Activated CD8-positive, alpha-beta T cell treated with anti-CD3 and anti-CD28 coated beads for 36 hours (primary cell): ENCODE measurements at regions not wholly inside any gene's neighbourhood (a gene's known extent, or its start where the extent isn't known, plus 50 kb on each side); places are given as distances from the start of the nearest gene placed in this dataset.

Experiments used
- ATAC-seq: fragments of 200-7000 bp; cut with Tn5 transposase; one replicate; pipeline ENCODE4 v1.10.0; 2021; ENCODE audit warnings: mild to moderate bottlenecking, moderate library complexity
- CTCF ChIA-PET: fragments of 350-600 bp; sonication (Branson Sonifier 250); formaldehyde crosslinking; loops from one replicate; lab custom pipeline; 2021; ENCODE audit warnings: antibody characterized with exemption; lab: Charles Lee
- POLR2A ChIA-PET: fragments of 350-600 bp; sonication (Branson Sonifier 250); formaldehyde crosslinking; loops from one replicate; lab custom pipeline; 2021; ENCODE audit warnings: antibody characterized with exemption; lab: Charles Lee
- DNase-seq: peaks from one replicate; pipeline ENCODE4 v3.0.0-alpha.2; 2020
- H3K27ac Mint-ChIP-seq: one replicate; pipeline ENCODE4 v1.8.0; 2021; ENCODE audit warnings: mild to moderate bottlenecking, mixed read lengths
- H3K27me3 Mint-ChIP-seq: one replicate; pipeline ENCODE4 v1.8.0; 2021; ENCODE audit warnings: mixed read lengths
- H3K36me3 Mint-ChIP-seq: one replicate; pipeline ENCODE4 v1.8.0; 2021; ENCODE audit warnings: low read depth, mixed read lengths
- H3K4me1 Mint-ChIP-seq: one replicate; pipeline ENCODE4 v1.8.0; 2021; ENCODE audit warnings: low read depth, mixed read lengths
- H3K4me3 Mint-ChIP-seq: one replicate; pipeline ENCODE4 v1.8.0; 2021; ENCODE audit warnings: mild to moderate bottlenecking, moderate library complexity, mixed read lengths
- H3K9me3 Mint-ChIP-seq: one replicate; pipeline ENCODE4 v1.8.0; 2021; ENCODE audit warnings: mixed read lengths
- intact Hi-C: fragments of 100-400 bp; cut with micrococcal nuclease; formaldehyde crosslinking; loops from one replicate; pipeline ENCODE4 v1.10.0; 2022
- TF ChIP-seq, protein P1 (sequence below): fragments of 200-600 bp; IDR thresholded peaks from one replicate; pipeline ENCODE4 v1.8.0; 2022; ENCODE audit warnings: antibody characterized with exemption, mild to moderate bottlenecking

DNA sequence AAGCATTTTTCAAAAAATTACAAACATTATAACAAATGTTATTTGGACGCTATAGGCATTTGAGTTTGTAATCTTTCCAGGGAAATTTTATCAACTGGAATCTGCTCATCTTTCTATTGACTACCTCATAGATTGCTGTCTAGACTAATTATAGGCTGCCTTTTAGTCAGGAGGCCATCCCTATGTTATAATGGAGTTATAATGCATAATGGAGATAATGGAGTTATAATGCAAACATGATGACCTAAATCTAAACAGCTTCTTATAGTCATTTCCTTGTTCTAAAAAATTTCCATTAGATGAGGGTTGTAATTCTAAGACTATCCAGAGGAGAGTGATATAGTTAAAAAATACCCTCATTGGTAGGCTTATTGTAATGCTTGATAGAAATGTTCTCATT lies 226.4 kb downstream of the SI start:
- no peaks in the 10 kb centered on the region for H3K4me1 Mint-ChIP-seq
- H3K27ac Mint-ChIP-seq = no peak overlapping the region
- CTCF ChIA-PET = no interaction called here

GRCh38 chr3:164851204-164851603 lies 227.1 kb downstream of the SI start:
- Mint-ChIP-seq H3K27me3 (no peaks in the 10 kb centered on the region), H3K36me3 (no peaks in the 10 kb centered on the region), H3K4me3 (no peak overlapping the region), H3K27ac (no peak overlapping the region), H3K4me1 (no peaks in the 10 kb centered on the region), H3K9me3 (peaks cover 3% of the 10 kb centered on the region)
- ATAC-seq (no peak), DNase-seq (no peak)
- intact Hi-C loops = no loop called here
- POLR2A ChIA-PET = no interaction called here
- CTCF ChIA-PET = no interaction called here
- TF ChIP-seq, protein P1, sequence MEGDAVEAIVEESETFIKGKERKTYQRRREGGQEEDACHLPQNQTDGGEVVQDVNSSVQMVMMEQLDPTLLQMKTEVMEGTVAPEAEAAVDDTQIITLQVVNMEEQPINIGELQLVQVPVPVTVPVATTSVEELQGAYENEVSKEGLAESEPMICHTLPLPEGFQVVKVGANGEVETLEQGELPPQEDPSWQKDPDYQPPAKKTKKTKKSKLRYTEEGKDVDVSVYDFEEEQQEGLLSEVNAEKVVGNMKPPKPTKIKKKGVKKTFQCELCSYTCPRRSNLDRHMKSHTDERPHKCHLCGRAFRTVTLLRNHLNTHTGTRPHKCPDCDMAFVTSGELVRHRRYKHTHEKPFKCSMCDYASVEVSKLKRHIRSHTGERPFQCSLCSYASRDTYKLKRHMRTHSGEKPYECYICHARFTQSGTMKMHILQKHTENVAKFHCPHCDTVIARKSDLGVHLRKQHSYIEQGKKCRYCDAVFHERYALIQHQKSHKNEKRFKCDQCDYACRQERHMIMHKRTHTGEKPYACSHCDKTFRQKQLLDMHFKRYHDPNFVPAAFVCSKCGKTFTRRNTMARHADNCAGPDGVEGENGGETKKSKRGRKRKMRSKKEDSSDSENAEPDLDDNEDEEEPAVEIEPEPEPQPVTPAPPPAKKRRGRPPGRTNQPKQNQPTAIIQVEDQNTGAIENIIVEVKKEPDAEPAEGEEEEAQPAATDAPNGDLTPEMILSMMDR = no peak

More for the DNA sequence above, 226.4 kb downstream of the SI start:
- POLR2A ChIA-PET = no interaction called here
- H3K4me3 Mint-ChIP-seq = no peak overlapping the region
- no peaks in the 10 kb centered on the region for H3K27me3 Mint-ChIP-seq
- TF ChIP-seq, protein P1 = no peak
- H3K36me3 Mint-ChIP-seq = no peaks in the 10 kb centered on the region
- peaks cover 3% of the 10 kb centered on the region for H3K9me3 Mint-ChIP-seq
- intact Hi-C loops = no loop called here
- ATAC-seq (no peak), DNase-seq (no peak)

GRCh38 chr3:164848923-164849322 lies 229.4 kb downstream of the SI start:
- Mint-ChIP-seq H3K27ac (no peak overlapping the region), H3K4me3 (no peak overlapping the region), H3K4me1 (no peaks in the 10 kb centered on the region), H3K36me3 (no peaks in the 10 kb centered on the region), H3K9me3 (peaks cover 4% of the 10 kb centered on the region), H3K27me3 (no peaks in the 10 kb centered on the region)
- ChIA-PET CTCF (no interaction called here), POLR2A (no interaction called here)
- intact Hi-C loops = no loop called here
- no peak for ATAC-seq
- TF ChIP-seq, protein P1 = no peak
- no peak for DNase-seq

GRCh38 chr3:164845739-164846138 lies 232.6 kb downstream of the SI start:
- intact Hi-C loops = no loop called here
- Mint-ChIP-seq H3K9me3 (peaks cover 4% of the 10 kb centered on the region), H3K27me3 (no peaks in the 10 kb centered on the region), H3K4me1 (no peaks in the 10 kb centered on the region), H3K36me3 (no peaks in the 10 kb centered on the region), H3K4me3 (no peak overlapping the region), H3K27ac (no peak overlapping the region)
- POLR2A ChIA-PET = no interaction called here
- CTCF ChIA-PET = no interaction called here
- ATAC-seq = no peak
- TF ChIP-seq, protein P1 = no peak
- DNase-seq = no peak

DNA sequence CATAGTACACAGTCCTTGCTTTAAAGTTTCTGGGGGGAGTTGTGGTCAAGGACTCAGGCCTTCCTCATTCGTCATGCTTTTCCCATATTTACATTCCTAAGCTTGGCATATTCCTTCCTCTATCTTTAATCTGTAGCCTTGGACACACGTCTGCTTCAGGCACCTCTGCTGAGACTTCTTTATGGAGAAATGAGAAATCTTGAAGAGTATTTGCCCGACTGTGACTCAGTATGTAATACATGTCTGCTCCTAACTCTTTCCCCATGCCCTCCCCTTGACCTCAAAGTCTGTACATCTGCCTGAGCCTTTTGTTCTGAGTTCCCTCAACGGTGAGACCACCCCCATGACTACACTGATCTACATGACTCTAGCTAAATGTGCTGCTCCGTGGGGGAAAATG lies 246.1 kb downstream of the SI start:
- H3K27ac Mint-ChIP-seq = no peak overlapping the region
- TF ChIP-seq, protein P1 = no peak

More for the DNA sequence above, 246.1 kb downstream of the SI start:
- no peaks in the 10 kb centered on the region for H3K36me3 Mint-ChIP-seq
- ATAC-seq = no peak
- DNase-seq = no peak
- no peak overlapping the region for H3K4me3 Mint-ChIP-seq
- no peaks in the 10 kb centered on the region for H3K27me3 Mint-ChIP-seq
- intact Hi-C loops = no loop called here
- no peaks in the 10 kb centered on the region for H3K4me1 Mint-ChIP-seq
- CTCF ChIA-PET = no interaction called here
- POLR2A ChIA-PET = no interaction called here
- peaks cover 9% of the 10 kb centered on the region for H3K9me3 Mint-ChIP-seq
